ENCODE measurements at regions not wholly inside any gene's neighbourhood (a gene's known extent, or its start where the extent isn't known, plus 50 kb on each side); places are given as distances from the start of the nearest gene placed in this dataset.

GRCh38 chr5:117562647-117563046, 988.0 kb upstream of the SEMA6A start:
- no peak for TF ChIP-seq CTCF (IDR thresholded peaks at IDR 0.05)
- no peak for TF ChIP-seq POLR2AphosphoS5 (IDR thresholded peaks at IDR 0.05)
